HG03064 (cell line): ENCODE measurements at regions not wholly inside any gene's neighbourhood (a gene's known extent, or its start where the extent isn't known, plus 50 kb on each side); places are given as distances from the start of the nearest gene placed in this dataset.
"Not testable (repeated sequence)": the region's sequence is repeated elsewhere in the genome, so short reads cannot be mapped to it uniquely, and the experiment has no call there.

ENCODE experiments used
- ATAC-seq: cut with Tn5 transposase; IDR thresholded peaks from one replicate; pipeline ENCODE4 v1.9.1; 2021; ENCODE audit warnings: low read depth; ENCODE audit not compliant: unreplicated experiment

DNA sequence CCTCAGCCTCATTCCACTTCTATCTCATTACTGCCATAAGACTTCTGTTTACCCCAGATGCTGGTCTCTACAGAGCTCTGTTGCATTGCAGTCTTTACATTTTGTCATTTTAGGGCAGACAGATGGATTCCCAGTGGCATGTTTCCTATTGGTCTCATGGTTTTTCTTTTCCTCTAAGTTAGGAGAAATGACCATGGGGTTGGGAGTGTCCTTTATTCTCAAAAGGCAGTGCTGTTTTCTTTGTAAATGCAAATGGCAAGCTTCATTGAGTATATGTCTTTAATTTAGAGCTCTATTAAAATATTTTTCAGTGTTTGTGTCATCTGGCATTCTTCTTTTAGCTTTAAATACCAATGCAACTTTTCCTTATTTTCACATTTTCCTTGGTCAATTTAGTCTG lies 57.0 kb downstream of the MSTN start:
- ATAC-seq = no peak

DNA sequence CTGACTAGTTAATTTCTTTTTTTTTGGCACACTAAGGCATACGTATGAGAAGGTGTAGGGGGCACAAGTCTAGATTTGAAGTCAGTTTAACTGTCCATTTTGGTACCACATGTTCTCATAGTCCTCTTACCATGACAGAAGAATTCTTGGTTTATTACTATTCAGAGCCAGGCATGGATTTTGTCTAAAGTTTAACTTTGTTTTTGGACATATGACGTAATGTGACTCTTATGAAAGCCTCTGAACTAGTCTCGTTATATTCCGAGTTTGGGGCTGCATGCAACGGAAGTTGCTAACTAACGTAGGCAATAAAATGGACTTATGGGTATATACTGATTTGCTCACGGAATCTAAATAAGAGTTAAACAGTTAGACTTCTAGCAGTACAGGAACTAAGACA lies 62.9 kb downstream of the MSTN start:
- no peak for ATAC-seq

DNA sequence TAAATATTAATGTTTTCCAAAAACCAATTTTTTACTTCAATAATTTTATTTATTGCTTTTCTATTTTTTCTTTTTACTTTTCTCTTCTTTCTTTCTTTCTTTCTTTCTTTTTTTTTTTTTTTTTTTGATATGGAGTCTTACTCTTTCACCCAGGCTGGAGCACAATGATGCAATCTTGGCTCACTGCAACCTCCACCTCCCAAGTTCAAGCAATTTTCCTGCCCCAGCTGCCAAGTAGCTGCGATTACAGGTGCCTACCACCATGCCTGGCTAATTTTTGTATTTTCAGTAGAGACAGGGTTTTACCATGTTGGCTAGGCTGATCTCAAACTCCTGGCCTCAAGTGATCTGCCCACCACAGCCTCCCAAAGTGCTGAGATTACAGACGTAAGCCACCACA lies 63.9 kb downstream of the MSTN start:
- ATAC-seq = not testable (repeated sequence)

DNA sequence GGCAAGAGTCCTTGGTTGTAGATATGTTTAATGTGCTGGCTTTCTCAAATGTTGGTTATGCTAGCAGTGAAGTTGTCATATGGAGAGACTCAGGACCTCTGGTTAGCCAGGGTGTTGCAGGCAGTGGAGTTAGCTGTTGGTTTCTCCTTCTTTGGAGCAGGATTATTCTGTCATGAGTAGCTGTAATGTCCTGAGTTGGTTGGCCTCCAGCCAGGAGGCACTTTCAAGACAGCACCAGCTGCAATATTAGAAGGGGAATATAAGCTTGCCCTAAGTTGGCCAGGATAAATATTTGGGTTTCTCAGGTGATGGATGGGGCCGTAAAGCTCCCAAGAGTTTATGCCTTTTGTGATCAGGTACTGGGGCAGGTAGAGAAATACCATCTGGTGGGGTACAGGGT lies 65.5 kb downstream of the MSTN start:
- no peak for ATAC-seq

DNA sequence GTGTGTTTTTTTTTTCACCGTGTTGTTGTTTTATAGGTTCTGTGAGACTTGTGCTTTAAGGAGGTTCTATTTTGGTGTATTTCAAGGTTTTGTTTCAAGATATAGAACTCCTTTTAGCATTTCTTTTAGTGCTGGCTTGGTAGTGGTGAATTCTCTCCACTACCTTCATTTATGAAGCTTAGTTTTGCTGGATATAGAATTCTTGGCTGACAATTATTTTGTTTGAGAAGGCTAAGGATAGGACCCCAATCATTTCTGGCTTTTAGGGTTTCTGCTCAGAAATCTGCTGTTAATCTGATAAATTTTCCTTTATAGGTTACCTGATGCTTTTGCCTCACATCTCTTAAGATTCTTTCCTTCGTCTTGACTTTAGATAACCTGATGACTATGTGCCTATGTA lies 66.8 kb downstream of the MSTN start:
- no peak for ATAC-seq

DNA sequence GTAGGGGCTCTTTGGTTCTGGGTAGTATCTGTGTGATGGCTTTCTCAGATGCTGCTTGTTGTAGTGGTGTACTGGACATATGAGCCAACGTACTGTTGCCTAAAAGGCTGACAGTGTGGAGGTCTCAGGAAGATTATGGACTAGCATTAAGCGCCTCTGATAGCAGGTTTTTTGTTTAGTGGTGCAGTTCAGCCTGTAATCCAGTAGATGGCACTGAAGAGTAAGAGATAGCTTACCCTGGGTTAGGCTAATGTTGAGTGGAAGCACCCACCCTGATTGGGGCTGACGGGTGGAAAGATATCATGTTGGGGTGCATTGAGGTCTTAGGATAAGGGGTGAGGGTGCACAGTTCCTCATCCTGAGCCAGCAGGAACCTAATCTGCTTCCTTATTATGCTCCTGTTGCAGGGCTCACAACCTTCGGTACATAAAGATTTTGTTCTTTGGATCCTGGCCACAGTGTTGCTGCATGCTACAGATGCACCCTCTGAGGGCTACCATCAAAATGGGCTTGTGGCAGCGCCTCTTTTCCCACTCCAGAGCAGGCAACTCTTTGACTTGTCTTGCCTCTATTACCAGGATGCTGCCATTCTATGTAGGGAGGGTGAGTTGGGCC lies 79.6 kb downstream of the MSTN start:
- no peak for ATAC-seq

DNA sequence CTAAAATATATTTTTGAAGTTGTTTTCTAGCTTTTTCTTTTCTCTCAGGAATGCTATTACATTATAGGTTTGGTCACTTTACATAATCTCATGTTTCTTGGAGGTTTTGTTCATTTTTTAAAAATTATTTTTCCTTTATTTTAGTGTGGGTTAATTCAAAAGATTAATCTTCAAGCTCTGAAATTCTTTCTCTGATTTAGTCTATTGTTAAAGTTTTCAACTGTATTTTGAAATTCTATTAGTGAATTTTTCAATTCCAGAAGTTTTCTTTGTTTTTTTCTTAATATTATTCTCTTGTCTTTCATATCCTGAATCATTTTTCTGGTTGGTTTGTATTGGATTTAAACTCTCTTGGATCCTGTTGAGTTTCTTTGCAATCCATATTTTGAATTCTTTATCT lies 80.4 kb downstream of the MSTN start:
- ATAC-seq = no peak

DNA sequence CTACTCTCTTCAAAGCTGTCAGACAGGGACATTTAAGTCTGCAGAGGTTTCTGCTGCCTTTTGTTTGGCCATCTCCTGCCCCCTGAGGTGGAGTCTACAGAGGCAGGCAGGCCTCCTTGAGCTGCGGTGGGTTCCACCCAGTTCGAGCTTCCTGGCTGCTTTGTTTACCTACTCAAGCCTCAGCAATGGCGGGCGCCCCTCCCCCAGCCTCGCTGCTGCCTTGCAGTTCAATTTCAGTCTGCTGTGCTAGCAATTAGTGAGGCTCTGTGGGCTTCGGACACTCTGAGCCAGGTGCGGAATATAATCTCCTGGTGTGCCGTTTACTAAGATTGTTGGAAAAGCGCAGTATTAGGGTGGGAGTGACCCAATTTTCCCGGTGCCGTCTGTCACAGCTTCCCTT lies 86.0 kb downstream of the MSTN start:
- not testable (repeated sequence) for ATAC-seq

DNA sequence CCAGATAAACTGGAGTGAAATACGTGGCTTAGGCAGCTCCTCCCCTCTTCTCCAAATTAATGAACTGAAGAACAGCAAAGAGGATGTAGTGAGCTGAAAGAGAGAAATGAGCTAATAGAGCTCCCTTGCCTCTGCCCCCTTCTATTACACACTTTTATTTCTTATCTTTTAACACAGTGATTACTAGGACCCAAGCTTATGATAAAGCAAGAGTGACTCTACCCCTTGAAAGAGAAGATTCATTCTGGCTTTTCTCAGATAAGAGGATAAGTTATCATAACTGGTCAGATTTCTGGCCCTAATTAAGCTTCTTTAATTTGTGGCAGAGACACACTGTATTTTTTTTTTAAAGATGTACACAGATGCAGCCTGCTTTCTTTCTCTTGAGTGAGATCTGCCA lies 102.2 kb downstream of the MSTN start:
- no peak for ATAC-seq

DNA sequence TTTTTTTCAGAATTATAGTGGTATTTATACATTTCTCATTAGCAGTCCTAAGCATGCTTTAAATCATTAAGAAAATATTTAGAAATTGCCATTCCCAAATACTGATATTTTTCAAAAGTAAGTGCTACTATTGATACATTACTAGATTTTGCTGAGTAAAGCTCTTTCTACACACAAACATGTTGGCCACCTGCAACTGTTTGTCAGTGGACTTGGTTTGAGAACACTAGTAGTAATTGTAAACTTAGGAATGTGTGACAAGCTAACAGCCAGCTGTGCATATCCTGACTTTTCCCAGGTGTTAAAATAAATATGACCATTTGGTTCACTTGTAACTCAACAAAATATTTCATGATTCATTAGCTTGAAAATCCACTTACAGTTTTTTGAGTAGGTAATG lies 103.1 kb downstream of the MSTN start:
- ATAC-seq = no peak

DNA sequence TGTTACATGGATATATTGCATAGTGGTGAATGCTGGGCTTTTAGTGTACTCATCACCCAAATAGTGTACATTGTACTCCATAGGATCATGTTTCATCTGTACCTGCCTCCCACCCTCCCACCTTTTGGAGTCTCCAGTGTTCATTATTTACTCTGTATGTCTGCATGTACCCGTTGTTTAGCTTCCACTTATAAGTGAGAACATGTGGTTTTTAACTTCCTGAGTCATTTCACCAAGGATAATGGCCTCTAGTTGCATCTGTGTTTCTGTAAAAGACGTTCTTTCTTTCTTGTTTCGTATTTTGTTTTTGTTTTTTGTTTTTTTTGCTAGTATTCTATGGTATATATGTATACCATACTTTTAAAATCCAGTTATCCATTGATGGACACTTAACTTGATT lies 107.5 kb downstream of the MSTN start:
- ATAC-seq = peak; percentile 42

DNA sequence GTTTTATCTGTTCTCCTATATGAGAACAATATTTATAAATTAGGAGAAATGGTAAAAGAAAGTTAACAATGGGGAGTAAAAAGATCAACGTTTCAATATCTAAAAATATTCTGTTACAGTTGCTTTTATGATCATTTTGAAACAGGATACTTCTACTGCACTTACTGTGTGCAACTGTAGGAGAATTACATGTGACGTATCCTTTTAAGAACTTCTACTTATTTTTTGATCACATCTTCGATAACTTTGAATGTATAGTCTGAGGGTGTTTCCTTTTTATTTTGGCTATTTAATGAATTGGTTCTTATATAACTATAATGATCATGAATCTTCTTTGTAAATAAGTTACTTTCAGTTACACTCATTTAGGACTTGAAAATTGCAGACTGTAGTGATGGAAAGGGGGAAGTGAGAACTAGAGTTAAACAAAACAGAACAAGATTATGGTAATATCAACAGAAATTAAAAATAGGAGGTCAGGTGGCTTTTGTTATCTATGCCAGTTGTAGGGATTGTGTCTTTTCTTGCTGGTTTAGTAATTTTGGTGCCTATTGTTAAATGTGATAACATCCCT lies 109.9 kb downstream of the MSTN start:
- ATAC-seq = peak; percentile 91

DNA sequence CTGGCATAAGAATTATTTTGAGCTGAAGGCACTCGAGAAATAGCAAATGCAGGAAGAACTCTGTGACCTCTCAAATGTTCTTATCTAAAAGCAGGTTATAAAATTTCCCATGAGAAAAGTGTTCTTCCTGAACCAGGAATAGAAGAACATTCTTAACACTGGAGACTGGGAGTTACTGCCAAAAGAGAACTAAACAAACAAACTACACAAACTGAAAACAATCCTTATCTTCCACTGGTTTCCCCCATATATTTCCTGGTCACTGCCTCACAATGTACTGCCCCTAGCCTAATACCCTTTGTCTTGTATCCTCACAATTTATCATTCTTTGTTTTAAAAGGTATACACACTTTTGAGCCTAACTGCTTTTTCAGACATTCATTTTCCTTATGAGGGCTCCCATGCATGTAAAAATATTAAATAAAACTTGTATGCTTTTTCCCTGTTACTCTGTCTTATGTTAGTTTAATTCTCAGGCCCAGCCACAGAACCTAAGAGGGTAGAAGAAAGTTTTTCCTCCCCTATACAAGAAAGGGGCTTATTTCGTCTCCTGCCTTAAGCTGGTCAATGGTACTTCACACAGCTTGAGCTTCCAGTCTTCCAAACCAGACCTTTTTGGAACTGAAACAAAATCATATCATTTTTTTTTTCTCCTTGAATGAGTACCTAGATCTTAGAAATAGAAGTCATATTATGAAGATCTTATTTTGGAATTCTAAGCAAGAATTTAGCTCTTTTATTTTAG lies 110.6 kb downstream of the MSTN start:
- ATAC-seq = peak; percentile 49

DNA sequence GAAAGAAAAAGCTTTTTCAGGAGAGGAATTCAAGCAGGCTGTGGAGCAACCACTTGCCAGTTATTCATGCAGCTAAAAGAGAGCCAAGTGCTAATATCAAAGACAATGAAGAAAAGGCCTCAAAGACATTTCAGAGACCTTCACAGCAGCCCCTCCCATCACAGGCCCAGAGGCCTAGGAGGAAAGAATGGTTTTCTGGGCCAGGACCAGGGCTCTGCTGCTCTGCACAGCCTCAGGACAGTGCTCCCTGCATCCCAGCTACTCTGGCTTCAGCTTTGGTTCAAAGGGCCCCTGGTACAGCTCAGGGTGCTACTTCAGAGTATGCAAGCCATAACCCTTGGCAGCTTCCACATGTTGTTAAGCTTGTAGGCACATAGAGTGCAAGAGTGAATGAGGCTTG lies 119.5 kb downstream of the MSTN start:
- ATAC-seq = no peak

DNA sequence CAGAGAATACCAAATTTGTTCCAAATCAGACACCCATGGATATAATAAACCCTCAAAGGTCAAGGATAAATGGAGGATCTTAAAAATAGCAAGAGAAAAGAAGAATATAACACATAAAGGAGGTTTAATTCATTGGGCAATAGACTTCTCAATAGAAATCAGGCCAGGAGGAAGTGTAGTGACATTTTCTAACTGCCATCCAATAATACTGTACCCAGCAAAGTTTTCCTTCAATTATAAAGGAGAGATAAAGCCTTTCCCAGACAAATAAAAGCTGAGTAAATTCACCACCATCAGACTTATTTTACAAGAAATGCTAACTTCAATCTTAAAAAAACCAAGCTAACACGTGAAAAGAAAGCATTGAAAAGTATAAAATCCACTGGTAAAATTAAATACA lies 121.6 kb downstream of the MSTN start:
- ATAC-seq = no peak

DNA sequence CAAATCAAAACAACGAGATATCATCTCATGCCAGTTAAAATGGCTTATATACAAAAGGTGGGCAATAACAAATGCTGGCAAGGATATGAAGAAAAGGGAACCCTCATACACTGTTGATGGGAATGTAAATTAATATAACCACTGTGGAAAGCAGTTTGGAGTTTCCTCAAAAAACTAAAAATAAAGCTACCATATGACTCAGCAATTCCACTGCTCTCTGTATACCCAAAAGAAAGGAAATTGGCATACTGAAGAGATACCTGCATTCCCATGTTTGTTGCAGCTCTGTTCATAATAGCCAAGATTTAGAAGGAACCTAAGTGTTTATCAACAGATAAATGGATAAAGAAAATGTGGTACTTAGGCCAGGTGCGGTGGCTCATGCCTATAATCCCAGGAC lies 124.8 kb downstream of the MSTN start:
- no peak for ATAC-seq

DNA sequence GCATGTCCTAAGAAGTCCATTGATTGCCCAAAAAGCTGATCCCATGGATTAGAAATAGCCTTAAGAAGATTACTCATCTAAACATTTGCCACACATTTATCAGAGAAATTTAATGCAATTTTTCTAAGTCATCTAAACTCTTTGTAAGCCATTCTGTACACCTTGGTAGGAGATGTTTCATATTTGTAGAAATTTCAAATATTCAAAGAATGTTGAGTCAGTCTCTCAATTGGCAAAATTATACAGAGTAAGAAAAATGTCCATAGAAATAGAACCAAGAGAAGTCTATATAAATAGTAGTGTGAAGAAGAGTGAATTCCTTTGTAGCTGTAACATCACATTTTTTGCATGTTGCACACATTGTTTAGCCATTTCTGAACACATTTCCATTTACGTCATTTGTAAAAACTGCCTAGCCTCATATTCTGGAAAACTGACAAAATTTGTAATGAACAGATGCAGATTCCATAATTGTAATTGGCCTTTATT lies 128.6 kb downstream of the MSTN start:
- ATAC-seq = no peak

DNA sequence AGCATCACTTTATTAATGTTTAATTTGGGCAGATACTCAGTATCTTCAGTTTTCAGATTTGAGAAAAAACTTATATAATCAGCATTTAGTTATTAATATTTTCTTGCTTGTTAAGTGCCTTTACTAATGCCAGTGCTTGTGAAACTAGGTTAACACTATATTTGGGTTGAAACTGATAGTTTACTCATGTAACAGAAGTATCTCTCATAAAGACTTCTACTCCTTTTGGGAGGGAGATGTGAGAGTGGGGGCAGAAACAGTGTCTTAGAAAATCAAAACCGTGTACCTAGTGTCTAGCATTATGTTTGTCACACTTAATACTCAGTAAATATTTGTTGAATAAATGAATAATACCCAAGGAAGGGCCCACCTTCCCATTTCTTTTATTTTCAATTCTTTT lies 129.5 kb downstream of the MSTN start:
- ATAC-seq = peak; percentile 93

DNA sequence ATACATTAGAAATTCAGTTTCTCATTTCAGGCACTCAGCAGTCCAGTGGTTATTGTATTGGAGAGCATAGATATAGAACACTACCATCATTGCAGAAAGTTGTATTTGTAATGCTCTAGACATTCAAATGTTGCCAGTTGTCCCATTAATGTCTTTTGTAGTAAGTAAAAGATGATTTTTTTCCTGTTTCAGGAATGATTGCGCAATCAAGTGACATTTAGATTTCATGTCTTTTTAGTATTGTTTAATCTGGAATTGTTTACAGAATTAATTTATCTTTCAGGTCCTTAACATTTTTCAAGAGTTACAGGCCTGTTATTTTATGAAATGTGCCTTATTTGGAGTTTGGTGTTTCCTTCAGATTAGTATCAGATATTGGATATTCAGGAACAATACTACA lies 134.7 kb downstream of the MSTN start:
- ATAC-seq = no peak
